H9 (cell line): ENCODE measurements at regions not wholly inside any gene's neighbourhood (a gene's known extent, or its start where the extent isn't known, plus 50 kb on each side); places are given as distances from the start of the nearest gene placed in this dataset.

Experiments used
- DNase-seq: peaks from one replicate; pipeline ENCODE4 v3.0.0-alpha.2; 2017
- H2AFZ ChIP-seq: one replicate; pipeline ENCODE4 v1.6.1; 2013; ENCODE audit warnings: mild to moderate bottlenecking, low read length, control low read depth, moderate library complexity
- H2AK5ac ChIP-seq: 2 replicates; pipeline ENCODE4 v1.6.1; 2013; ENCODE audit warnings: low read length, control low read depth, mixed read lengths; ENCODE audit not compliant: insufficient read length
- H2BK120ac ChIP-seq: one replicate; pipeline ENCODE4 v1.6.1; 2013; ENCODE audit warnings: low read depth, mild to moderate bottlenecking, low read length, control low read depth, inconsistent platforms; ENCODE audit not compliant: poor library complexity, severe bottlenecking
- H2BK12ac ChIP-seq: 2 replicates; pipeline ENCODE4 v1.6.1; 2013; ENCODE audit warnings: low read length, control low read depth, mixed read lengths, low read depth; ENCODE audit not compliant: insufficient read length
- H2BK15ac ChIP-seq: 2 replicates; pipeline ENCODE4 v1.6.1; 2013; ENCODE audit warnings: low read depth, low read length, control low read depth
- H2BK20ac ChIP-seq: one replicate; pipeline ENCODE4 v1.6.1; 2013; ENCODE audit warnings: low read depth, mild to moderate bottlenecking, low read length, control low read depth, inconsistent platforms; ENCODE audit not compliant: poor library complexity, severe bottlenecking
- H2BK5ac ChIP-seq: 2 replicates; pipeline ENCODE4 v1.6.1; 2013; ENCODE audit warnings: low read length, control low read depth, mixed read lengths; ENCODE audit not compliant: insufficient read length
- H3K14ac ChIP-seq: 2 replicates; pipeline ENCODE4 v1.6.1; 2013; ENCODE audit warnings: low read length, control low read depth; ENCODE audit not compliant: insufficient read depth
- H3K18ac ChIP-seq: 2 replicates; pipeline ENCODE4 v1.6.1; 2013; ENCODE audit warnings: low read depth, mild to moderate bottlenecking, mixed read lengths, low read length, control low read depth; ENCODE audit not compliant: insufficient read length
- H3K23ac ChIP-seq: 2 replicates; pipeline ENCODE4 v1.6.1; 2013; ENCODE audit warnings: low read length, control low read depth, mixed read lengths, low read depth; ENCODE audit not compliant: insufficient read length
- H3K23me2 ChIP-seq: 2 replicates; pipeline ENCODE4 v1.6.1; 2013; ENCODE audit warnings: low read depth, mild to moderate bottlenecking, mixed read lengths, low read length, control low read depth; ENCODE audit not compliant: insufficient read length, poor library complexity, severe bottlenecking
- H3K27ac ChIP-seq: 2 replicates; pipeline ENCODE4 v1.5.1; 2013; ENCODE audit warnings: low read length, control low read depth, mixed read lengths, low read depth; ENCODE audit not compliant: insufficient read length
- H3K27me3 ChIP-seq: 2 replicates; pipeline ENCODE4 v1.6.1; 2013; ENCODE audit warnings: low read length, control low read depth, inconsistent platforms; ENCODE audit not compliant: insufficient read depth
- H3K4ac ChIP-seq: 2 replicates; pipeline ENCODE4 v1.6.1; 2013; ENCODE audit warnings: low read depth, mild to moderate bottlenecking, control low read depth, inconsistent platforms, low read length, moderate library complexity
- H3K4me1 ChIP-seq: 2 replicates; pipeline ENCODE4 v1.6.1; 2013; ENCODE audit warnings: low read length, control low read depth, inconsistent platforms; ENCODE audit not compliant: insufficient read depth
- H3K4me2 ChIP-seq: 2 replicates; pipeline ENCODE4 v1.6.1; 2013; ENCODE audit warnings: low read length, control low read depth, mixed read lengths; ENCODE audit not compliant: insufficient read length, insufficient read depth
- H3K56ac ChIP-seq: 2 replicates; pipeline ENCODE4 v1.6.1; 2013; ENCODE audit warnings: low read depth, mild to moderate bottlenecking, mixed read lengths, low read length, control low read depth; ENCODE audit not compliant: insufficient read length
- H3K79me1 ChIP-seq: 2 replicates; pipeline ENCODE4 v1.6.1; 2013; ENCODE audit warnings: low read depth, mild to moderate bottlenecking, moderate library complexity, low read length, control low read depth, inconsistent platforms; ENCODE audit not compliant: insufficient read depth, poor library complexity, severe bottlenecking
- H3K79me2 ChIP-seq: 2 replicates; pipeline ENCODE4 v1.6.1; 2013; ENCODE audit warnings: low read length, control low read depth, inconsistent platforms; ENCODE audit not compliant: insufficient read depth
- H3K9ac ChIP-seq: 2 replicates; pipeline ENCODE4 v1.6.1; 2013; ENCODE audit warnings: low read length, control low read depth, mixed read lengths; ENCODE audit not compliant: insufficient read length; ENCODE audit errors: extremely low read depth
- H3K9me3 ChIP-seq: one replicate; pipeline ENCODE4 v1.6.1; 2013; ENCODE audit warnings: low read depth, low read length, inconsistent platforms; ENCODE audit not compliant: control insufficient read depth
- H3T11ph ChIP-seq: one replicate; pipeline ENCODE4 v1.6.1; 2013; ENCODE audit warnings: mild to moderate bottlenecking, low read length, control low read depth, inconsistent platforms
- H4K20me1 ChIP-seq: one replicate; pipeline ENCODE4 v1.6.1; 2013; ENCODE audit not compliant: control insufficient read depth, insufficient read length, insufficient read depth
- H4K5ac ChIP-seq: 2 replicates; pipeline ENCODE4 v1.6.1; 2013; ENCODE audit warnings: low read depth, mild to moderate bottlenecking, mixed read lengths, low read length, control low read depth; ENCODE audit not compliant: insufficient read length
- H4K8ac ChIP-seq: replicated peaks from 2 replicates; pipeline ENCODE4 v1.6.1; 2013; ENCODE audit warnings: low read length, control low read depth, mixed read lengths, low read depth; ENCODE audit not compliant: insufficient read length
- H4K91ac ChIP-seq: 2 replicates; pipeline ENCODE4 v1.6.1; 2013; ENCODE audit warnings: low read depth, mild to moderate bottlenecking, moderate library complexity, mixed read lengths, low read length, control low read depth; ENCODE audit not compliant: insufficient read length
- H3K27ac Mint-ChIP-seq, 3 experiments: 2 replicates in 2 of 3; 3 replicates in 1 of 3; pipeline ENCODE4 v1.8.0; 2020 to 2021; ENCODE audit warnings: mixed read lengths in 3 of 3, mild to moderate bottlenecking in 1 of 3, moderate library complexity in 1 of 3
- H3K27me3 Mint-ChIP-seq: 2 replicates; pipeline ENCODE4 v1.8.0; 2021; ENCODE audit warnings: low read depth, mild to moderate bottlenecking, moderate library complexity, mixed read lengths
- H3K36me3 Mint-ChIP-seq, 3 experiments: 2 replicates in 2 of 3; 3 replicates in 1 of 3; pipeline ENCODE4 v1.8.0; 2020 to 2021; ENCODE audit warnings: low read depth in 3 of 3, mixed read lengths in 3 of 3; ENCODE audit not compliant: insufficient read depth in 1 of 3
- H3K4me1 Mint-ChIP-seq, 2 experiments: 2 replicates each; pipeline ENCODE4 v1.8.0; 2020; ENCODE audit warnings: mixed read lengths in 2 of 2
- H3K4me3 Mint-ChIP-seq, 2 experiments: 2 replicates in 1 of 2; 3 replicates in 1 of 2; pipeline ENCODE4 v1.8.0; 2020 to 2021; ENCODE audit warnings: mild to moderate bottlenecking in 2 of 2, mixed read lengths in 2 of 2, moderate library complexity in 1 of 2
- H3K9me3 Mint-ChIP-seq, 2 experiments: 2 replicates in 1 of 2; 3 replicates in 1 of 2; pipeline ENCODE4 v1.8.0; 2020; ENCODE audit warnings: mild to moderate bottlenecking in 2 of 2, mixed read lengths in 2 of 2, moderate library complexity in 1 of 2
- CTCF ChIP-seq: fragments of 200-600 bp; sonication (generic); conservative IDR thresholded peaks from 3 replicates; pipeline ENCODE4 v1.8.0; 2021; ENCODE audit warnings: antibody characterized with exemption, mild to moderate bottlenecking
- WGBS: extraction: QIAGEN DNeasy Blood & Tissue Kit; methylation state at CpG from one replicate; pipeline ENCODE4 v1.1.7; 2013; ENCODE audit warnings: missing lambda C conversion rate, low lambda C conversion rate, mixed read lengths; ENCODE audit not compliant: insufficient read length; ENCODE audit errors: extremely low coverage; 5-methylcytosine and 5-hydroxymethylcytosine counted together

DNA sequence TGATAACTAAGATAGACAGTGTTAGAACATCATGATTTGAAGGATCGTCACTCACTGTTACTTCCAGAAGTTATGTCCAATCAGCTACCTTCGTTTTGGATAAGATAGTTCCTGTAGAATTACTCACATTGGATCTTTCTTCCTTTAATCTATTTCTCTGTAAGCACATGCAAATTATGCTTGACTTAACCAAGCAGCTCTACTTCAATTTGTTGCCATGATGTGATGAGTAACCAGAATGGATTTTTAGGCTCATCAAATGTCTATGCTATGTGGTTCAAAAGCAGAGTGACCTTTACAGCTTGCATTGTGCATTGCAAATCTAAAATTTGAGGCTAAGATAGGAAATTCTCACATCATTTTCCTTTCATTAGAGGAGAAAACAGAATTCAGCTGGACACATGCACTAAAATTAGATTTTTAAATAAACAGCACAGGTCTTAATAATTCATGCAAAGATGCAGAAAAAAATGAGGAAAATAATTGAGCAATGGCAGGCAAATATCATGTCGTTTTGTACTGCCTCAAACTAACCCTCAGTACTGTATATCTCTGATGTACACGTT lies 76.7 kb upstream of the ZFP64 start:
- Histone ChIP-seq H2AK5ac (no peak overlapping the region), H3K9me3 (no peaks in the 10 kb centered on the region), H2BK5ac (no peak overlapping the region), H2BK20ac (no peak overlapping the region), H3K9ac (no peak overlapping the region), H3K18ac (no peak overlapping the region), H2BK15ac (no peak overlapping the region), H4K5ac (no peak overlapping the region), H2BK12ac (no peak overlapping the region), H4K8ac (no peak overlapping the region), H3K79me1 (no peaks in the 10 kb centered on the region), H3T11ph (no peak overlapping the region), H4K91ac (no peak overlapping the region), H3K14ac (no peak overlapping the region), H3K79me2 (no peaks in the 10 kb centered on the region), H3K23ac (no peak overlapping the region), H2BK120ac (no peak overlapping the region), H3K23me2 (no peaks in the 10 kb centered on the region), H3K4me1 (no peaks in the 10 kb centered on the region), H4K20me1 (no peaks in the 10 kb centered on the region), H3K56ac (no peak overlapping the region), H3K27ac (no peak overlapping the region), H2AFZ (no peak overlapping the region), H3K4ac (no peak overlapping the region), H3K27me3 (no peaks in the 10 kb centered on the region), H3K4me2 (no peak overlapping the region)
- no peaks in the 10 kb centered on the region for H3K36me3 Mint-ChIP-seq
- TF ChIP-seq CTCF: no peak
- H3K4me3 Mint-ChIP-seq: no peak overlapping the region
- no peaks in the 10 kb centered on the region for H3K4me1 Mint-ChIP-seq
- no CpG with 5 or more reads among the region's 4 CpGs for WGBS
- no peaks in the 10 kb centered on the region for H3K9me3 Mint-ChIP-seq
- H3K27me3 Mint-ChIP-seq: peaks cover 10% of the 10 kb centered on the region
- no peak overlapping the region for H3K27ac Mint-ChIP-seq
- DNase-seq: no peak
